ENCODE measurements at regions not wholly inside any gene's neighbourhood (a gene's known extent, or its start where the extent isn't known, plus 50 kb on each side); places are given as distances from the start of the nearest gene placed in this dataset.

GRCh38 chr5:148750614-148751013 is 75.8 kb upstream of the ADRB2 start:
- intact Hi-C loops (cut with micrococcal nuclease) = no loop called here
- ChIA-PET POLR2A (no interaction called here), CTCF (interaction anchor here (1.5 to 1.8 kb wide), 2 partner anchors 9 to 207 kb away, joined by 5 to 12 read pairs; no protein-coding TSS in a partner anchor)

More at GRCh38 chr5:148750614-148751013, 75.8 kb upstream of the ADRB2 start:
- Histone ChIP-seq H3K27ac (ENCODE audit: insufficient read depth, low read depth, low read length) (no peak overlapping the region), H3K36me3 (ENCODE audit: control insufficient read depth in 2 of 2, extremely low read depth in 1 of 2, insufficient read depth in 2 of 2, low read length in 2 of 2) (no peaks in the 10 kb centered on the region), H3K4me2 (ENCODE audit: insufficient read depth, low read length) (no peak overlapping the region), H3K79me2 (ENCODE audit: control insufficient read depth, insufficient read depth, low read length) (no peaks in the 10 kb centered on the region), H3K9me1 (replicated peaks; ENCODE audit: control insufficient read depth, extremely low read depth, insufficient read depth, low read length) (no peaks in the 10 kb centered on the region), H3K9ac (replicated peaks; ENCODE audit: extremely low read depth, insufficient read depth, low read length) (no peak overlapping the region), H3K9me3 (replicated peaks; ENCODE audit: control insufficient read depth, insufficient read depth, low read length) (no peaks in the 10 kb centered on the region), H4K20me1 (replicated peaks; ENCODE audit: control insufficient read depth, extremely low read depth, insufficient read depth, low read length) (no peaks in the 10 kb centered on the region), H3K27me3 (ENCODE audit: control insufficient read depth in 2 of 2, insufficient read depth in 2 of 2, low read length in 2 of 2) (no peaks in the 10 kb centered on the region), H3K4me3 (replicated peaks in 1 of 3; ENCODE audit: insufficient read depth in 1 of 3, low read depth in 1 of 3, low read length in 3 of 3) (no peak overlapping the region), H3K4me1 (ENCODE audit: control insufficient read depth, extremely low read depth, insufficient read depth, low read length) (no peaks in the 10 kb centered on the region), H2AFZ (ENCODE audit: low read depth, low read length) (no peak overlapping the region)
- no TSS peak for BruUV-seq (replicated peaks)
- dilution Hi-C loops (cut with MboI; ENCODE audit: extremely low pct_ligation_motif_present, low sequenced_read_pairs) = loop anchor here (10.0 kb wide), 1 partner anchor 254 kb away; no protein-coding TSS in a partner anchor
- DNase-seq (ENCODE audit: low read depth, low spot score) (no peak), FAIRE-seq (no peak)
- TF ChIP-seq CTCF (IDR thresholded peaks at IDR 0.05; ENCODE audit: extremely low read depth in 1 of 2, insufficient read depth in 1 of 2, low read depth in 1 of 2, low read length in 2 of 2) (no peak), EZH2 (IDR thresholded peaks at IDR 0.05; ENCODE audit: borderline replicate concordance, low read depth, low read length, severe bottlenecking) (no peak), POLR2A (IDR thresholded peaks at IDR 0.05; ENCODE audit: low read depth, low read length) (no peak), GATA2 (IDR thresholded peaks at IDR 0.05; ENCODE audit: insufficient read depth, insufficient read length, low read depth, low read length) (no peak), JUN (IDR thresholded peaks at IDR 0.05; ENCODE audit: borderline replicate concordance, insufficient read depth, insufficient read length, low read depth) (no peak), POLR2AphosphoS5 (IDR thresholded peaks at IDR 0.05; ENCODE audit: insufficient read depth, low read depth, low read length) (no peak), MYC (IDR thresholded peaks at IDR 0.05; ENCODE audit: low read depth, low read length) (no peak), FOS (IDR thresholded peaks at IDR 0.05; ENCODE audit: borderline replicate concordance, insufficient read depth, low read length) (no peak), MAX (IDR thresholded peaks at IDR 0.05; ENCODE audit: insufficient read depth, insufficient read length) (no peak)
